ENCODE measurements at regions not wholly inside any gene's neighbourhood (a gene's known extent, or its start where the extent isn't known, plus 50 kb on each side); places are given as distances from the start of the nearest gene placed in this dataset.

- TF ChIP-seq CTCF (IDR thresholded peaks at IDR 0.05; ENCODE audit: low read depth, low read length) = no peak
- no peak for DNase-seq
- Histone ChIP-seq H3K9me3 (ENCODE audit: severe bottlenecking) (no peaks in the 10 kb centered on the region), H3K36me3 (no peaks in the 10 kb centered on the region), H3K27ac (no peak overlapping the region), H3K27me3 (ENCODE audit: insufficient read depth, low read depth, severe bottlenecking) (no peaks in the 10 kb centered on the region), H3K4me3 (ENCODE audit: low read depth, low read length) (no peak overlapping the region)
These were observed 492.4 kb downstream of the EFNB2 start for GRCh38 chr13:106042996-106043581.

GRCh38 chr13:106041445-106041844 lies 494.0 kb downstream of the EFNB2 start:
- H3K9me3 ChIP-seq (ENCODE audit: severe bottlenecking) = no peaks in the 10 kb centered on the region
- no peak overlapping the region for H3K4me3 ChIP-seq (ENCODE audit: low read depth, low read length)
- H3K27me3 ChIP-seq (ENCODE audit: insufficient read depth, low read depth, severe bottlenecking) = no peaks in the 10 kb centered on the region
- no peaks in the 10 kb centered on the region for H3K36me3 ChIP-seq
- TF ChIP-seq CTCF (IDR thresholded peaks at IDR 0.05; ENCODE audit: low read depth, low read length) = no peak
- no peak overlapping the region for H3K27ac ChIP-seq
- no peak for DNase-seq

GRCh38 chr13:106038752-106039151 lies 496.7 kb downstream of the EFNB2 start:
- no peak for TF ChIP-seq CTCF (IDR thresholded peaks at IDR 0.05; ENCODE audit: low read depth, low read length)
- no peak for DNase-seq
- no peaks in the 10 kb centered on the region for H3K27me3 ChIP-seq (ENCODE audit: insufficient read depth, low read depth, severe bottlenecking)

GRCh38 chr13:106036870-106037269 lies 498.6 kb downstream of the EFNB2 start:
- peak; percentile 91 for DNase-seq
- H3K27ac ChIP-seq = no peak overlapping the region
- TF ChIP-seq CTCF (IDR thresholded peaks at IDR 0.05; ENCODE audit: low read depth, low read length) = peak; percentile 99
- H3K4me3 ChIP-seq (ENCODE audit: low read depth, low read length) = no peak overlapping the region
- no peaks in the 10 kb centered on the region for H3K36me3 ChIP-seq
- H3K27me3 ChIP-seq (ENCODE audit: insufficient read depth, low read depth, severe bottlenecking) = no peaks in the 10 kb centered on the region
- H3K9me3 ChIP-seq (ENCODE audit: severe bottlenecking) = no peaks in the 10 kb centered on the region

More at GRCh38 chr13:106038752-106039151, 496.7 kb downstream of the EFNB2 start:
- Histone ChIP-seq H3K9me3 (ENCODE audit: severe bottlenecking) (no peaks in the 10 kb centered on the region), H3K36me3 (no peaks in the 10 kb centered on the region), H3K4me3 (ENCODE audit: low read depth, low read length) (no peak overlapping the region), H3K27ac (no peak overlapping the region)

GRCh38 chr13:106034201-106034600 lies 501.3 kb downstream of the EFNB2 start:
- no peak for TF ChIP-seq CTCF (IDR thresholded peaks at IDR 0.05; ENCODE audit: low read depth, low read length)

GRCh38 chr13:106033659-106034058 lies 501.8 kb downstream of the EFNB2 start:
- DNase-seq = no peak
- H3K27me3 ChIP-seq (ENCODE audit: insufficient read depth, low read depth, severe bottlenecking) = no peaks in the 10 kb centered on the region
- no peak overlapping the region for H3K27ac ChIP-seq
- no peaks in the 10 kb centered on the region for H3K36me3 ChIP-seq
- TF ChIP-seq CTCF (IDR thresholded peaks at IDR 0.05; ENCODE audit: low read depth, low read length) = 0 out of 2 replicates have a peak, but pooled peaks have one; percentile 20
- H3K4me3 ChIP-seq (ENCODE audit: low read depth, low read length) = no peak overlapping the region
- H3K9me3 ChIP-seq (ENCODE audit: severe bottlenecking) = no peaks in the 10 kb centered on the region

More at GRCh38 chr13:106034201-106034600, 501.3 kb downstream of the EFNB2 start:
- H3K27ac ChIP-seq = no peak overlapping the region
- no peaks in the 10 kb centered on the region for H3K27me3 ChIP-seq (ENCODE audit: insufficient read depth, low read depth, severe bottlenecking)
- H3K4me3 ChIP-seq (ENCODE audit: low read depth, low read length) = no peak overlapping the region
- H3K9me3 ChIP-seq (ENCODE audit: severe bottlenecking) = no peaks in the 10 kb centered on the region
- no peaks in the 10 kb centered on the region for H3K36me3 ChIP-seq
- no peak for DNase-seq
